Activated CD4-positive, alpha-beta T cell treated with anti-CD3 and anti-CD28 coated beads, Interleukin-2, amount 50 U/mL, for 24 hours (primary cell): ENCODE measurements at regions not wholly inside any gene's neighbourhood (a gene's known extent, or its start where the extent isn't known, plus 50 kb on each side); places are given as distances from the start of the nearest gene placed in this dataset.
"Not testable (repeated sequence)": the region's sequence is repeated elsewhere in the genome, so short reads cannot be mapped to it uniquely, and the experiment has no call there.

Experiments
- DNase-seq, 2 donors: peaks; one replicate each; pipeline ENCODE4 v3.0.0-alpha.2; 2020; ENCODE audit warnings: low read depth in 1 of 2, low spot score in 1 of 2

DNA sequence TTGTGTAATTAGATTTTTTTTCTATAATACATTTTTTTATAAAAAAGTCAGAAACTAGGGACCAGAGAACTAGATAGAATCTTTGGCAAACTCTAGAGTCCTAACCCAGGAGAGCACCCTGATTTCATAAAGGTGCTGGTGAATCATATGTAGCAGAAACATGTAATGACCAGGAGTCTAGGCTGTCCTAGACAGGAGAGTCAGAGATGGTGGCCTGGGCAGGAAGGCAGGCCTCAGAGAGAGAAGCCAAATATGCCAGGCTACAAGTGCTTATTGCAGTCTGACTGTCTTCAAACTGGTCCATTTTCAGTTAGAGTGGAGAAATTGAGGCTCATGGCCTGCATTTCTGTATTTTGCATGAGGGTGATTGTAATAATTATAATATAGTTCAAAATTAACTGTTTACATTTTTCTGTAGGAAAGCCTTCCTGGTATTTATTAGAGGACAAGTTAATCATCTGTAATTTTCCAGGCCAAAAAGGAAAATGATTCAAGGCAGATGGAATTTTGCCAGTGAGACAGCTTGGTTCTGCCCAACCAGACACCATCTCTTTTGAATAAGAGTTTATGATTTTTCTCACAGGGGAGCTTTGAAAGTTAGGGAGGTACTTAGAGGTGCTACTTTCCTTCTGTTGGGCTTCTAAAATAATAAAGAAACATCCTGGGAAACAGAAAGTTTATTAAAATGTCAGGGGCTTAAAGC, 129.8 kb downstream of the S1PR1 start:
- no peak for DNase-seq

DNA sequence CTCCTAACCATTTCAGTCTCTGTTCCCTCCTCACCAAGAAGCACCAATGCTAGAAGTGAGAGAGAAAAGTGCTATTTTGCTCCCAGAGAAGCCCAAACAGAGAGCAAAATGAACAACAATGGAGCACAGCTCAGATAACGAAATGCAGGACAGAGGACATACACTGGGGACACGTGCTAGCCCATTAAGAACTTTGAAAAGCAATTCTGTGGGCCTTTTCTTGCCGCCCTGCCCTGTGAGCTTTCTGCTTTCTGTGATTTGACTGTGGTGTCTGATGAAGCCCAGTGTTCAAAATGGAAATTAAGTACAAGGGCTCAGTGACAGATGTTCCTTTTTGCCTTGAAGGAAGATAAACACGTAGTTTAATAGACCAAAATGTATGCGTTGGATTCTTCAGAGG, 130.8 kb downstream of the S1PR1 start:
- DNase-seq, result no peak

- no peak for DNase-seq
Observed at GRCh38 chr1:101370488-101370887, 133.7 kb downstream of the S1PR1 start.

- peak in 1 of 2 donors; percentile 16 for DNase-seq
Observed at GRCh38 chr1:101371259-101371658, 134.4 kb downstream of the S1PR1 start.

DNA sequence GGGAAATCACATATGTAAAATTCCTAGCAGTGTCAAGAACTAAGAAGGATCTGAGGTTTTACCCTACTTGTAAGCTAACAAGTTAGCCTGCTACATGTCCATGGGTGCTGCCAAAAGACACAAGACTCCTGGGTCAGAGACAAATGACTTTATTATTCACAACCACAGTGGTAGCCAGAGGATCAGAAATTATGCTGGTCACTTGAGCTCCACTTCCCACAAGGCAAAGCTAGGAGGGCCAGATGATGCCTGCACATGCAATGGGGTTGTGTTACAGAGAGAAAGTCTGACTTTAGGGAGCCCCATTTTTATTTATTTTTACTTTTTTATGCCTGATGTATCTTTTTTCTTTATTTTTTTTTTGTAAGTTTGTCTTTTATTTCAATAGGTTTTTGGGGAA, 136.8 kb downstream of the S1PR1 start:
- DNase-seq, result no peak

GRCh38 chr1:101375448-101375847, 138.6 kb downstream of the S1PR1 start:
- not testable (repeated sequence) for DNase-seq

DNA sequence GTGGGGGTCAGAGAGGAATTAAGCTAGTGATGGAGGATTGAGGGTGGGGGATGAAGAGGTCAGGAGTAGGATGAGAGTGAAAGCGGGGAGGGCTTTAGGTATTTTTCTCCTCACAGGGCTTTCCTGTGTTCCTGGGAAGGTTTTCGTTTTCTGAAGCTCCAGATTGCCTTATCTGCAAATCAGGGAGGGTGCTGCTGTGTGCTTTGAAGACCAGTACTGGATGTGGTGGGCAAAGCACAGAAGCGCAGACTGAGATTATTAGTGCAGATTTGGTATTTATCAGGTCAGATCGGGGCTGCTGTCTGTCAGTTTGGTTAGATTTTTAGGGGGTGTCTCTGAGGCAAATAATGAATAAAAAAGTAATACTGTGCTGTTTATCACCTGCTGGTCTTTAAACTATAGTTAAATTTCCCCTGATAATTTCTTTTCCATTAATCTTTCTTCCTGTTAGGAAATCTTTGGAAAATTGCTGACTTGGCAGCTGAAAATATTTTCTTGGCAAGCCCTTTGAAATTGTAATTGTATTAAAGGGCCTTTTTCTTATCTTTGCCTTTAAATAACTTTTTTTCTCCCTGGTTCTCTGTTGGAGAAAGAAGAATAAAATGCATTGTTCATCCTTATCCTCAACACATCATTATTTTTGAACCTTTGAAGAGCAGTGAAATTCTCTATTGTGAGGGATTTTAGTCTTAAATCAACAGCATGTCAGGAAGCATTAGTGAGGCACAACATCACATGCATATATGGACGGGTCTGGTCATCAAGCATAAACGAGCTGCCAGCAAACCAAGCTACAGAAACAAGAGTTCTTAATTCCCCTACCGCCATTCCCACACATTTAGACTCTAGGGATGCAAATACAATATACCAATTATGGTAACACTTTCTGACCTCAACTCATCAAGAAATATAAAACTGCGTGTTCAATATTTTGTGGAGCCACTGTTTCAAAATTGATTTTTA, 139.6 kb downstream of the S1PR1 start:
- no peak for DNase-seq

GRCh38 chr1:101377084-101377835, 140.4 kb downstream of the S1PR1 start:
- DNase-seq, result no peak

GRCh38 chr1:101379037-101379436, 142.2 kb downstream of the S1PR1 start:
- no peak for DNase-seq

DNA sequence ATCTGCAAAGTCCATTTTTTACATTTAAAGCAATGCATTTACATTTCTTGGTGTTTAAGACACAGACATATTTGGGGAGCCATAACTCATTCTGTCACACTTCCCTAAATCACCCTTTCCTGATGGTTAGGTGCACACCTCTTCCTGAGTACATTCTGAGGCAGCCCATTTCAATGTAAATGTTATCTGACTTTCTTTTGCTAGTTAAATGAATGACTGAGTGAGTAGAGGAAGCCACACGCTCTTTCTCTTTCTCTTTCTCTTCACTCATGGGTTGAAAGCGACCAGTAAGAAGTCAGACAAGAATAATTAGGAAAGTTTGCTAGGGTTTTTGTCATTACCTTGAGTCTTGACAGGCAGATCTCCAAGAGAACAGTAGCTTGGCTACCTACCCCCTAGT, 143.1 kb downstream of the S1PR1 start:
- DNase-seq, result no peak

- DNase-seq, result no peak
Observed at GRCh38 chr1:101382135-101382534, 145.3 kb downstream of the S1PR1 start.

DNA sequence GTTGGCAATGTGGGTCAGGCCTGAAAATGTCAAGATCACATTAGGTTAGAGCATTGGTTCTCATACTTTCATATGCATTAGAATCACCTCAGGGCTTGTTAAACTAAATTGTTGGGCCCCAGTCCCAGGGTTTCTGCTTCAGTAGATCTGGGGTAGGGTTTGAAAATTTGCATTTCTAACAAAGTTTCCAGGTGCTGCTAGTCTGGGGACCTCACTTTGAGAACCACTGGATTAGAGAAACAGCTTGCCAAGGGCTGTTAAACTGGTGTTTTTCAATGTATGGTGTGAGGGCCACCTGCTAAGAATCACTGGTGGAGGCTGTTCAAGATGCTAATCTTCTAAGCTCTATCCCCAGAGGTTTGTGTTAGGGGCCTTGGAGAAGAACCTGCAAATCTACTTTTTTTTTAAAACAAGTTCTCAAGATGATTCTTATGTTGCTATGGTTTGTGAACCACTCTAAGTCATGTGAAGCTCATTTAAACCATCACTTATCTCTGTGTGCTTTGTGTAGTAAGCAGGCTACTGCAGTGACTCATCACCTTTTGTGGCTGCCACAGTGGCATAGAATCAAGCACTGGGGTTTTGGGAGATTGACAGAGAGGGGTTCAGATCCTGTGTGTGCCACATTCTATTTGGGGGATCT, 152.2 kb downstream of the S1PR1 start:
- DNase-seq, result no peak

DNA sequence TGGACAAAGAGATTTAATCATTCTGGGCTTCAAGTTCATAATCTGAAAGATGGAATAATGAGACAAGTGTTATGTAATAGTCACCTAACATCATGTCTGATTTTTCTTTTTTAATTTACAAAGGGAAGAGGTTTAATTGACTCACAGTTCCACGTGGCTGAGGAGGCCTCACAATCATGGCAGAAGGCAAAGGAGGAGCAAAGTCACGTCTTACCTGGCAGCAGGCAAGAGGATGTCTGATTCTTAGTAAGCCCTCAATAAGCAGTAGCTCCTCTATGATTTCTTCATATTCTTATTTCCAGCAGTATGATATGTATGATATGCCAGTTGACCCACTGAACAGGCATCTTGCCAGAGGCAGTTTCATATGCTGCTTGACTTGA, 152.7 kb downstream of the S1PR1 start:
- DNase-seq, result no peak

GRCh38 chr1:101392552-101392951, 155.7 kb downstream of the S1PR1 start:
- DNase-seq, result no peak

DNA sequence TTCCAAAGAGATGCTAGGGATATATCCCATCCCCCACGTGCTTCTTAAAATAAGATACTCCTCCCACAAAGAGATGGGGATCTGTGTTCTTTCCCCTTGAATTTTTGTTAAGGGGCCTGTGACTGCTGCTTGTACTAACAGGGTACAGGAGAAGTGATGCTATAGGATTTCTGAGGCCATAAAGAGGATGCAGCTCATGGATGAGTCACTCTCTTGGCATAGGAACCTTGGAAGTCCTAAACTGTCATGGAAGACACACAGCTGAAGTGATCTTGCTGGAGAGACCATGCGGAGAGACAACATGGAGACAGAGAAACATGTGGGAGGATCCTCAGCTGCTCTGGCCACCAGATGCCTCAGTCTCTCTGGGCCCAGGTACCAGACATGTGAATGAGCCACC, 157.2 kb downstream of the S1PR1 start:
- no peak for DNase-seq

- DNase-seq, result no peak
Observed at GRCh38 chr1:101399222-101399621, 162.4 kb downstream of the S1PR1 start.

GRCh38 chr1:101406271-101406670, 169.5 kb downstream of the S1PR1 start:
- no peak for DNase-seq

DNA sequence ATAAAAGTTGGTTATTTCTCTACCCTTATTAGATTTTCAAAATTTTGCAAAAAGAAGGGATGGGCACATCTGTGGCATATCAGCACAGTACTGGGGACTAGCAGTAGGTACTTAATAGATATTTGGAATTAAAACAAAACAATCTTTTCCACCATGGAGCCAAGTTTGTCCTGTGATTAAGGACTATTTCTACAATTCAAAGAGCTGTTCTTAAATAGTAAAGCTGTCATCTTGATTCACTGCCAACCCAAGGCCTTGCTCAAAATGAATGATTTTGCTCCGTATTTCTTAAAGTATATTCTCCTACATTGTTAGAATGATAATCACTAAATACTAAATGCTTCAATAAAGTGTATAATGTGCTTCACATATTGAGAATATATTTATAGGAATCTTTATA, 169.9 kb downstream of the S1PR1 start:
- DNase-seq, result no peak

GRCh38 chr1:101407505-101408211, 170.8 kb downstream of the S1PR1 start:
- DNase-seq, result no peak

- no peak for DNase-seq
Observed at GRCh38 chr1:101408212-101409042, 171.6 kb downstream of the S1PR1 start.
